Skin of body (tissue), 1 donor: ENCODE measurements at regions not wholly inside any gene's neighbourhood (a gene's known extent, or its start where the extent isn't known, plus 50 kb on each side); places are given as distances from the start of the nearest gene placed in this dataset.

Experiments used
- DNase-seq: peaks from one replicate; lab custom pipeline; 2025; lab: John Stamatoyannopoulos, UW

GRCh38 chr14:34044666-34045306 is 93.9 kb upstream of the EGLN3 start:
- DNase-seq: no peak

DNA sequence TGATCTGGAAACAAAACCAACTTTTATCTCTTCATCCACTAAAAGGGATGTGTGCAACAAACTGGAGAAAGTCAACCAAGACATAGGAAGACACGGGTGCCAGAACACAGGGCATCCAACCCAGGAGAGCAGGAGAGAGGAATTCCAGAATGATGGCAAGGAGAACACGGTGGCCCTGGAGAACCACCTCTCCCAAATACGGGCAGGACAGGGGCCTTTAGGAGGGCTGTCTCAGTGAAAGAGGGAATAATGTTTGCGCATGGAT is 93.4 kb upstream of the EGLN3 start:
- no peak for DNase-seq

DNA sequence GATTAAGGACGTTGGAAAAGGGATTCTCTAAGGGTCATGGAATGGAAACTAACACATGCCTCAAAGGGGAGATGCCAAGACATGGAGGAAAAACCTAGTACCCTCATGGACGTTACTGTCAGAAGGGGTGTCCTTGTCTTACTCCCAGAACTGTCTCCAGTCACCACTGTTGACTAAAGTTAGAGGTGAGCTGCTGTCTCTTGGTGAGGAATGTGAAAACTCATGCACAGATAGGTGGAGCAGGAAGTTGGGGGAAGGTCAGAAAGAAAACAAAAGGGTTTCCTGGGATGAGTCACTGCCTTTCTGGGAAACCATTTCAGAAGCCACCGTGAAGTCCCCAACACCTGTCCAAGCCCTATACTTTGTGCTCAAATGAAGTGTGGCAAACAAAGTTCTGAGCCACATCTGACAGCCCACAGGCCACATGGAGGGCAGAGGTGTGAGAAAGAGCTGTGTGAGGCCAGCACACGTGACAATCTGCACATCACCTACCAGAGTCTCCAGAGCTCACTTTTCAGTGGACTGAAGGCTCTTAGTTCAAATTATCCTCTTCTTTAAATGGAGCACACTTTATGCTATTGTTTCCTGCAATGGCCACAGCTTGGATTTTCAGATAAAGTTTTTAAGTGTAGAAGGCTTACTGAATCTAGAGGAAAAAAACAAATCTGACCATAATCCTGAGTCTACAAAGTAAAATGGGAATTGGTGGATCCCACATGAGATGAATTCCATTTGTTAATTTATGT is 92.9 kb upstream of the EGLN3 start:
- DNase-seq: no peak

DNA sequence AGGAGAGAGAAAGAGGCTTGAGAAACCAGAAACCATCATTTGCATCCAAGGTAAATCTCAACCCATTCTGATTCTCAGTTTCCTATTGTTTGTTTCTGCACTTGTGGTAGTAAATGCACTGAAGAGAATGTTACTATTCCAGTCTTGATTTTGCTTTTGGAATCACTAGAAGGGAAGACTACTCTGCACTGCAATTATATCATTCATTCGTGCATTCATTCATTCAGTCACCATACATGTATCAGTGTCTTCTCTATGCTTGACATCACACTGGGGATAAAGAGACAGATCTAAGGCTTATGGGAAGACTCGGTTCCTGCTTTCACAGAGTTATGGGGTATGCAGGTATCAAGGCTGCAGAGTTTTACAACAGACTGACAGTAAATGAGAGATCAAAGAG is 90.3 kb upstream of the EGLN3 start:
- no peak for DNase-seq

DNA sequence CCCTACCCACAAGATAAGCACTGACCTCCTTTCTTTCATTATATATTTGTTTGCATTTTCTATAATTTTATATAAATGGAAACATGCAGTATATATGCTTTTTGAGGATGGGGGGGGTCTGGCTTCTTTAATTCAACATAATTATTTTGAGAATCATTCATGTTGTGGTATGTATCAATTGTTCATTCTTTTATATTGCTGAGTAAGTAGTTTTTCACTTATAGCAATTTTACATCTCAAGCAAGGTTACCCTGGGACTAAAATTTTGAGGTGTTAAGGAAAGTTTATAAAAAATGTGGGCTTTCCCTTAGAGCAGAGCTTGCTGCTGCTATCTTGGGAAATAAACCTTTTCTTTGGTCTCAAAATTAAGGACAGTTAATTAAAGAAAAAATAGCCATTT is 89.9 kb upstream of the EGLN3 start:
- DNase-seq: no peak

DNA sequence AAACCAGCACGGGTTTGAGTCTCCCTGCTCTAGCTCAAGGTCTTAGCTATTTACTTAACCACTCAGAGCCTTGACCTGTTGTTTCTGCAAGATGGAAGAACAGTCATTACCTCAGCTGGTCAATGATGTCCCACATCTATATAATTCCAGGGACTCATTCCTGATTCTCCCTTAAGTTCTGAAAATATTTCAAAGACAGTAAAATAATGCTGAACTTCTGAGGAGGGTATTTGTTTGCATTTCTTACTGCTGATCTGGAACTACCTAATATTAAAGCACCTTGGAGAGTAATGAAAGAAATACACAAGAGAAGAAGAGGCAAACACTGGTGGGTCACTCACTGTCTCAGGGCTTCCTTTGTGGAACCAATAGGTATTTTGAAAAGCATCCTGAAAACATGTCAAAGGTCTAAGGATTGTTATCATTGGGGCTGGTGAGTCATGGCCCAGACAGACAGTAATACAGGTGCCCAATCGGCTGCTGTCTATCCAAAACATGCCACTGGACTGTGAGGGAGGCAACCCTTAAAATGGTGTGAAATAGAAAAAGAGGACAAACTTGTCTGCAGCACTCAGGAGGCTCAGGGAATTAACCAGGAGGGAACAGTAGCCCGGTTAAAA is 88.7 kb upstream of the EGLN3 start:
- DNase-seq: no peak

DNA sequence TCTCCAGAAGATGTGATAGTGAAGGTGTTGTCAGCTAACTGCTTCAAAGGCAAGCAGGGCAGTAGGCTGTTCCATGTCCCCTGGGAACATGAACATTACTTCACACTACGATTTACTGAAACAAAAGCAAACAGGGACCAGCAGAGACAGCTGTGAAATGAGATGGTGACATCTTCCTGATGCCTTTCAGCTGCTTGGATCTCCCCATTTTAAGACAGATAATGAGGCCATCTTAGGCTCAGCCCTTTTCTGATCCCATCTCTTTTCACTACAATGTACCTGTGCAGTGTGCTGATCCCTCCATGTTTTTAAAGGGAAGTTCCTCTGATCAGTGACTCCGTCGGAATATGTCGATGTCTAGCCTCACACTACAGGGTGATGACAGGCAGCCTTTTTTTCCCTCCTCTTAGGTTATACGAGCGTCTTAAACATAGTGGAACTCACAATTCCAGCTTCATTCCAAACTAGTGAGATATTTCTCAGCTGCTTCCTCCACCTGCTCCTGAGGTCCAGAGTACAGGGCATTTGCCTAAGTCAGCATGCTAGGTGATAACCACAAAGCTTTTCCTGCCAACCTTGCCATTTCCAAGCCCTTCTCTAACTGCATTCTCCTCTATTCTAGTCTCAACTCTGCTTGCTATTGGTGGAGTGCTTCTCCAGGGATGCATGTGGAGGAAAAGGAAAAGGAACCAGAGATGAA is 87.6 kb upstream of the EGLN3 start:
- DNase-seq: no peak

DNA sequence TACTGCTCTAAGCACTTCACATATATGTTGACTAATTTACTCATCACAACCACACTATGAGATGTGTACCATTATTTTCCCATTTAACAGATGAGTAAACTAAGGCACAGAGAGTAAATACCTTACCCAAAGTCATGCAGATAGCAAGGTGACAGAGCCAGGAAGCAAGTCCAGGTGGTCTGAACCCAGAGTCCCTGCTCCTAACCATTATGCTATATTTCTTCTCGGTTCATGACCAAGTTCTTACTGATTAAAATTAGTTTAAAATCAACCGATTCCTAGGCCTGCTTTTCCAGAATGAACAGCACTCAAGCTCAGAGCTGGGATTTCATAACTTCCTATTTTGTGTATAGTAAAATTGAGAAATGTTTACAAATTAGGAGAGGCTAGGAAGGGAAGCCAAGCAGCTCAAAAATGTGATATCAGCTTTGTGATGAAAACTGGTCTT is 85.5 kb upstream of the EGLN3 start:
- no peak for DNase-seq

DNA sequence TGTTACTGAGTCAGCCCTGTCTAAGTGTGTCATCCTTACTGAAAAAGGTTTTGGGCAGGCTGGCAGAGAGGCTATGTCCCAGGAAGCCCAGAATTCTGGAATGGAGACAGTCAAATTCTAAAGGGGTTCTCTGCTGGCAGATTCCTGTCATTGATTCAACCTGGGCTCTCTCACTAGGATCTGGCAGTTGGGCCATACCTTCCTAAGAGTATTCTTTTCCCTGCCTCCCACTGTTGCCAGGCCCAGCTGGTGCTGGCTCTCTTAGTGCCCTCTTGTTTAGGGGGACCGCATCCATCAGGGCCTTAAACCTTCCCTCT is 85.0 kb upstream of the EGLN3 start:
- no peak for DNase-seq

- DNase-seq: no peak
Measured at GRCh38 chr14:34035177-34035933, 84.5 kb upstream of the EGLN3 start.

GRCh38 chr14:34034447-34035176 is 83.7 kb upstream of the EGLN3 start:
- no peak for DNase-seq

DNA sequence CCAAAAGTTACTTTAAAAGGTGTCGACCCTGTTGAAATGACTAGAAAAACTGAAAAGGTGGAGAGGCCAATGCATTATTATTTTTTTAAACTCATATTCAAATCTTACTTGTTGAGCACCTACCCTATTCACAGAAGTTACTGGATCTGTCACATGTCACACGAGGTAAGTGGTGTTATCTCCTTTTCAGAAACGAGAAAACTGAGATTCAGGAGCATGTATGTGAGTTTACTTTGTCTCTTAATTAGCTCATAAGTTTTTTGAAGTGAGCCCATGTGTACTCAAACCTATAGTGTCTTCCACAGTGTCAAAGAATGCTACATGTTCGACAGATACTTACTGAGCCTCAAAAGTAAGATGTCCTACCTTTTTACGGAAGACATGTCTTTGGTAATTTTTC is 81.8 kb upstream of the EGLN3 start:
- DNase-seq: no peak

GRCh38 chr14:34030864-34031263 is 80.0 kb upstream of the EGLN3 start:
- peak; percentile 93 for DNase-seq

DNA sequence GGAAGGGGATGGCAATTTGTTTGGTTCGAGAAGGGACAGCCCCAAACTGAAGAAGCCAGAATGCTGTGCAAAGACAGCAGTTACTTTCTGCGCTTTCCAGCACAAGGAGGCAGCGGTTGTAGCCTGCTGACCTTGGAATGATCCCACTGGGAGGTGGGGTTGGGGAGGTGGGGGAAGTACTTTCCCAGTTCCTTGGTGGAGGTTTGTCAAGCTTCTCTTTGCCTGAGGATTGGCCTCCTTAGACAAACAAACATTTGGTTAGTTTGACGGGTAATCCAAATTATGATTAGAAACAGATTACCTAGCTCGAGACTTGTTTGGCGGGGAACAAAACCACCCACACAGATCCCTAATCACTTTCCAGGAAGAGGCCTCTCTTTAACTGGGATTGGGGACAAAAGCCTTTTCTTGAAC is 79.1 kb upstream of the EGLN3 start:
- DNase-seq: peak; percentile 86

- no peak for DNase-seq
Measured at GRCh38 chr14:34027990-34028495, 77.2 kb upstream of the EGLN3 start.

- no peak for DNase-seq
Measured at GRCh38 chr14:34027130-34027989, 76.5 kb upstream of the EGLN3 start.

GRCh38 chr14:34025325-34026017 is 74.6 kb upstream of the EGLN3 start:
- DNase-seq: no peak

DNA sequence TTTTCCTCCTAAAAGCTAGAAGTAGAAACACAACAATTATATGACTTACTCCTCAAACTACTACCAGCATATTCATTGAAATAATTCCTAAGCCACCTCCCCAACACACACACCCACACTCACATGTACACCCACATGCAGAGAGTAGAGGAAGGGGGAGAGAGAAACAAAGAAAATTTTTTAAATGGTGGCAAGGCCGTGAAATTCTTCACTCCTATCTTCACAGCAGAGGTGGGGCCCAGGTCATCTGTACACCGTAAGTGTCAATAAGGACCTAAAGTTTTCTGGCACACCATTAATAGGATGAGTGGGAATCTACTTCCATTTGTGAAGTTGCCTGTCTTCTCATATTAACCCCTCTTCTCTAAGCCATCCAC is 73.9 kb upstream of the EGLN3 start:
- no peak for DNase-seq
